RWPE2 (cell line): ENCODE measurements at regions not wholly inside any gene's neighbourhood (a gene's known extent, or its start where the extent isn't known, plus 50 kb on each side); places are given as distances from the start of the nearest gene placed in this dataset.

Source experiments
- ATAC-seq: fragments of 200-7000 bp; cut with Tn5 transposase; 3 replicates; pipeline ENCODE4 v1.9.1; 2021; ENCODE audit warnings: low read depth
- DNase-seq: peaks from one replicate; pipeline ENCODE4 v3.0.0-alpha.2; 2020; ENCODE audit warnings: low spot score
- H3K27ac ChIP-seq: fragments of 450-650 bp; 2 replicates; pipeline ENCODE4 v1.5.1; 2017; ENCODE audit warnings: mild to moderate bottlenecking; ENCODE audit not compliant: poor library complexity, severe bottlenecking
- H3K27me3 ChIP-seq: fragments of 250-450 bp; sonication (Bioruptor Pico); 2 replicates; pipeline ENCODE4 v1.5.1; 2021; ENCODE audit warnings: mild to moderate bottlenecking, moderate library complexity; ENCODE audit not compliant: insufficient read depth, poor library complexity, severe bottlenecking
- H3K36me3 ChIP-seq: fragments of 250-450 bp; sonication (Bioruptor Pico); 2 replicates; pipeline ENCODE4 v1.5.1; 2020; ENCODE audit warnings: low read depth, mild to moderate bottlenecking, moderate library complexity
- H3K4me1 ChIP-seq: fragments of 250-450 bp; sonication (Bioruptor Pico); 2 replicates; pipeline ENCODE4 v1.5.1; 2021; ENCODE audit warnings: mild to moderate bottlenecking, moderate library complexity; ENCODE audit not compliant: insufficient read depth, poor library complexity, severe bottlenecking
- H3K4me3 ChIP-seq: fragments of 250-450 bp; sonication (Bioruptor Pico); 2 replicates; pipeline ENCODE4 v1.5.1; 2021; ENCODE audit warnings: mild to moderate bottlenecking, moderate library complexity; ENCODE audit not compliant: severe bottlenecking
- H3K9me3 ChIP-seq: fragments of 250-450 bp; sonication (Bioruptor Pico); 2 replicates; pipeline ENCODE4 v1.5.1; 2021; ENCODE audit warnings: mild to moderate bottlenecking, moderate library complexity; ENCODE audit not compliant: severe bottlenecking
- TF ChIP-seq, protein P1 (sequence below): fragments of 450-650 bp; IDR thresholded peaks from one replicate; pipeline ENCODE4 v1.5.1; 2017; ENCODE audit warnings: mild to moderate bottlenecking, moderate library complexity; ENCODE audit not compliant: poor library complexity, severe bottlenecking

DNA sequence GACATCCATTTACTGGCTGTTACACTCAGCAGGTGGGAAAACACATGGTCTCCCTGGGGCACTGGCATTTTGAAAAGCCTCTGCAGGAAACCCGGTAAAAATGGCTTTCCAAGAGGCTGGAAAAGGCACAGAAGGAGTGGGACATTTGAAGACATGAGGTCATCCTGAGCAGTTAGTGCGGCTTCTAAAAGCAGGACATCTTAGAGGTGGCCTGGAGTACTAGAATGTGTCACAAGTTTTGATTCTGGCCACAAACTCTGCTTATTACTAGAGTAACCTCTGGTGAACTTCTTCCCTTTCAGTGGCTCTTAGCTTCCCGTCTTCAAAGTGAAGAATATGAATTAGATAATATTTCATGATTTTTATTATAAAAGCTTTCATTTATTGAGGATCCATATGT lies 423.0 kb upstream of the BRINP1 start:
- Histone ChIP-seq H3K27me3 (no peaks in the 10 kb centered on the region), H3K9me3 (no peaks in the 10 kb centered on the region), H3K36me3 (no peaks in the 10 kb centered on the region), H3K4me1 (no peaks in the 10 kb centered on the region), H3K4me3 (no peak overlapping the region), H3K27ac (no peak overlapping the region)
- TF ChIP-seq, protein P1, sequence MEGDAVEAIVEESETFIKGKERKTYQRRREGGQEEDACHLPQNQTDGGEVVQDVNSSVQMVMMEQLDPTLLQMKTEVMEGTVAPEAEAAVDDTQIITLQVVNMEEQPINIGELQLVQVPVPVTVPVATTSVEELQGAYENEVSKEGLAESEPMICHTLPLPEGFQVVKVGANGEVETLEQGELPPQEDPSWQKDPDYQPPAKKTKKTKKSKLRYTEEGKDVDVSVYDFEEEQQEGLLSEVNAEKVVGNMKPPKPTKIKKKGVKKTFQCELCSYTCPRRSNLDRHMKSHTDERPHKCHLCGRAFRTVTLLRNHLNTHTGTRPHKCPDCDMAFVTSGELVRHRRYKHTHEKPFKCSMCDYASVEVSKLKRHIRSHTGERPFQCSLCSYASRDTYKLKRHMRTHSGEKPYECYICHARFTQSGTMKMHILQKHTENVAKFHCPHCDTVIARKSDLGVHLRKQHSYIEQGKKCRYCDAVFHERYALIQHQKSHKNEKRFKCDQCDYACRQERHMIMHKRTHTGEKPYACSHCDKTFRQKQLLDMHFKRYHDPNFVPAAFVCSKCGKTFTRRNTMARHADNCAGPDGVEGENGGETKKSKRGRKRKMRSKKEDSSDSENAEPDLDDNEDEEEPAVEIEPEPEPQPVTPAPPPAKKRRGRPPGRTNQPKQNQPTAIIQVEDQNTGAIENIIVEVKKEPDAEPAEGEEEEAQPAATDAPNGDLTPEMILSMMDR = no peak
- ATAC-seq (no peak), DNase-seq (no peak)

DNA sequence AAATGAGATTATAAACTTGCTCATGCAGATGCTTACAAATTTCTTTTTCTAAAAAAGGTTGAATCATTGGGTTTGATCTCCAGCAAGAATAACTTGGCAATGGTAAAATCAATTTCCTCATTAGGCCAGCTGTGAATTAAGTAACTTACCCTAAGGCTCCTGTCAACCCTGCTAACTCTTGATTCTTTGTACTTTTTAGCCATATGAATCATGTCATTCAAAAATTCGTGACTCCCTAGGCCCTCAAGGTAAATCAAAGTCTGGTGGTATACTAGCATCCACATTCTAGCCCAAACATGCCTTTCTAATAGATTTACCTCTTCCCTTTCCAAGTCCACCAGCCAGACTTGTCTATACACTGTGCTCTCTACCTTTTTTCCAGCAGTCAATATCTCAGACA lies 420.8 kb upstream of the BRINP1 start:
- H3K27me3 ChIP-seq = no peaks in the 10 kb centered on the region
- no peaks in the 10 kb centered on the region for H3K36me3 ChIP-seq
- H3K4me3 ChIP-seq = no peak overlapping the region
- TF ChIP-seq, protein P1 = no peak
- H3K9me3 ChIP-seq = no peaks in the 10 kb centered on the region
- no peak for DNase-seq
- H3K27ac ChIP-seq = no peak overlapping the region
- H3K4me1 ChIP-seq = no peaks in the 10 kb centered on the region
- ATAC-seq = no peak

DNA sequence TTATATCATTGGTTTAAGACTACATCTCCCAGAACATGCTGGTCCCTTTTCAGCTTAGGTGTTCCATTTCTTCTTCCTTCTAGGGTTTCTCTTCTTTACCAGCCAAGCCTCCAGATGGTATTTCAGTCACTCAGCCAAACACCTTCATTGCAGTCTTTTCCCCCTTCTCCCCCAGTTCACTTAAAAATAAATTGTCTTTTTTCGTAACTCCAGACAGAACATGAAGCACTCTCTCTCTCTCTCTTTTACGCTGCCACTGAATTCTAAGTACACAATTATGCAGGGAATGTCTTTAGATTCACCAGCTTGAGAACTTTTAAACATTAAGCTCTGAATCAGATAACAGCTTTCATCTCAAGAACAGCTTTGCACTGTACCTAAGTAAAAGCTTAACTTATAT lies 419.7 kb upstream of the BRINP1 start:
- TF ChIP-seq, protein P1 = no peak
- DNase-seq (no peak), ATAC-seq (no peak)
- Histone ChIP-seq H3K4me1 (no peaks in the 10 kb centered on the region), H3K36me3 (no peaks in the 10 kb centered on the region), H3K27ac (no peak overlapping the region), H3K4me3 (no peak overlapping the region), H3K27me3 (no peaks in the 10 kb centered on the region), H3K9me3 (no peaks in the 10 kb centered on the region)

DNA sequence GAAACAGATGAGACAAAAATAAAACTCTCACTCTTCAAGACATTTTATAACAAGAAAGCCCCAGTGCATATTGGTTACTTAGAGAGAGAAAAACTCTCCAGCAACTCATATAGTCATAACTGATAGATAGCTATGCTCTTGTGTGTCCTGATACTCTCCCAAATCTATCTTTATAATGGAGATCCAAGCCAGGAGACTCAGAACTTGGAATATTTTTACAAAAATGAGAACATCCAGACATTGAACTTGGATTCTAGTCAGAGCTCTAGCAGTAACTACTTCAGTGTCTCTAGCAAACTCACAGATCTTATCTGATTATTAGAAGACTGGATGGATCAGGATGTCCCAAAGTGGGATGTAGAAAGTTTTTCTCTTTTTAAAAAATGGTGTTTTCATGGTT lies 412.7 kb upstream of the BRINP1 start:
- Histone ChIP-seq H3K9me3 (no peaks in the 10 kb centered on the region), H3K4me3 (no peak overlapping the region), H3K36me3 (no peaks in the 10 kb centered on the region), H3K4me1 (no peaks in the 10 kb centered on the region), H3K27me3 (no peaks in the 10 kb centered on the region), H3K27ac (no peak overlapping the region)
- TF ChIP-seq, protein P1 = no peak
- ATAC-seq (no peak), DNase-seq (no peak)

DNA sequence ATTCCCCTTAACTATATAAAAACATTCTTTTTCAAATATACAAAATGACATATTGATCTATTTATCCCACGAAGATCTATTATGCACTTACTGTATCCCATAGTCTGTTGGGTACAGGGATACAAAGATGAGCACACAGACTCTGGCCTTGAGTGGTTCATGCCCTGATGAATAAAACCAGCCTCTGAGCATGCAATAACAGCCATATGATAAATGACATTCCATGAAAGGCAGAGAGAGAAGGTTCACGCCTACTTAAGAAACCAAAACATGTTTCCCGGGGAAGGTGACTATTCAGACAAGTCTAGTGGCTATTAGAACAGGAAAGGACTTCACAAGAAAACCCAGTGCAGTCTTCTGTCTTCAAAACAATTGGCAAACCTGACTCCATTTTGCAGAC lies 406.2 kb upstream of the BRINP1 start:
- Histone ChIP-seq H3K27ac (no peak overlapping the region), H3K9me3 (no peaks in the 10 kb centered on the region), H3K36me3 (no peaks in the 10 kb centered on the region), H3K4me3 (no peak overlapping the region), H3K27me3 (no peaks in the 10 kb centered on the region), H3K4me1 (no peaks in the 10 kb centered on the region)
- DNase-seq (no peak), ATAC-seq (no peak)
- TF ChIP-seq, protein P1 = no peak
